ENCODE measurements at regions not wholly inside any gene's neighbourhood (a gene's known extent, or its start where the extent isn't known, plus 50 kb on each side); places are given as distances from the start of the nearest gene placed in this dataset.

GRCh38 chr5:93057311-93057710 lies 523.7 kb downstream of the NR2F1-AS1 start:
- ATAC-seq (no peak), DNase-seq (ENCODE audit: low read depth, low spot score) (no peak)
- peaks cover 7% of the 10 kb centered on the region; the same call in 1 of the 2 replicates for H3K9me3 ChIP-seq (ENCODE audit: control insufficient read depth, insufficient read depth, low read depth, low read length)
- BruUV-seq (replicated peaks) = no TSS peak
- H3K4me1 ChIP-seq (ENCODE audit: control insufficient read depth, insufficient read depth, low read length) = no peaks in the 10 kb centered on the region; the same call in 1 of the 2 replicates
- H3K27me3 ChIP-seq (ENCODE audit: control insufficient read depth, insufficient read depth, low read length) = no peaks in the 10 kb centered on the region
- H3K27ac ChIP-seq (ENCODE audit: low read length) = peak overlapping the region; percentile 68; the same call in 1 of the 2 replicates
- ChIA-PET CTCF (no interaction called here), POLR2A (no interaction called here)
- intact Hi-C loops (cut with micrococcal nuclease; ENCODE audit: unreplicated experiment) = no loop called here
- no peaks in the 10 kb centered on the region for H3K36me3 ChIP-seq (ENCODE audit: control insufficient read depth, insufficient read depth, low read length)
- in situ Hi-C loops (cut with HindIII; ENCODE audit: low pct_unique_long_range_greater_than_20kb, low sequenced_read_pairs) = no loop called here
- TF ChIP-seq POLR2AphosphoS5 (IDR thresholded peaks at IDR 0.05; ENCODE audit: low read depth, low read length) = no peak
- TF ChIP-seq TCF7L2 (IDR thresholded peaks at IDR 0.05; ENCODE audit: low read depth, low read length) = no peak
- no peak for TF ChIP-seq SIN3A (IDR thresholded peaks at IDR 0.05; ENCODE audit: borderline replicate concordance, insufficient read depth, low read depth, low read length)
- no peak for TF ChIP-seq REST (IDR thresholded peaks at IDR 0.05; ENCODE audit: insufficient read depth in 1 of 2, low read depth in 2 of 2, low read length in 1 of 2)
- no peak for TF ChIP-seq CTCF (IDR thresholded peaks at IDR 0.05)
- no peak overlapping the region for H3K4me3 ChIP-seq (ENCODE audit: low read depth in 2 of 2, low read length in 2 of 2)

- Histone ChIP-seq H3K27me3 (ENCODE audit: control insufficient read depth, insufficient read depth, low read length) (no peaks in the 10 kb centered on the region), H3K4me1 (ENCODE audit: control insufficient read depth, insufficient read depth, low read length) (no peaks in the 10 kb centered on the region; the same call in 1 of the 2 replicates), H3K9me3 (ENCODE audit: control insufficient read depth, insufficient read depth, low read depth, low read length) (peaks cover 7% of the 10 kb centered on the region; the same call in 1 of the 2 replicates), H3K36me3 (ENCODE audit: control insufficient read depth, insufficient read depth, low read length) (no peaks in the 10 kb centered on the region), H3K4me3 (ENCODE audit: low read depth in 2 of 2, low read length in 2 of 2) (no peak overlapping the region), H3K27ac (ENCODE audit: low read length) (peak overlapping the region; percentile 59; the same call in 1 of the 2 replicates)
- ChIA-PET POLR2A (no interaction called here), CTCF (no interaction called here)
- intact Hi-C loops (cut with micrococcal nuclease; ENCODE audit: unreplicated experiment) (no loop called here), in situ Hi-C loops (cut with HindIII; ENCODE audit: low pct_unique_long_range_greater_than_20kb, low sequenced_read_pairs) (no loop called here)
- no TSS peak for BruUV-seq (replicated peaks)
- ATAC-seq = no peak
- no peak for TF ChIP-seq REST (IDR thresholded peaks at IDR 0.05; ENCODE audit: insufficient read depth in 1 of 2, low read depth in 2 of 2, low read length in 1 of 2)
- no peak for TF ChIP-seq TCF7L2 (IDR thresholded peaks at IDR 0.05; ENCODE audit: low read depth, low read length)
- TF ChIP-seq SIN3A (IDR thresholded peaks at IDR 0.05; ENCODE audit: borderline replicate concordance, insufficient read depth, low read depth, low read length) = no peak
- TF ChIP-seq POLR2AphosphoS5 (IDR thresholded peaks at IDR 0.05; ENCODE audit: low read depth, low read length) = no peak
- no peak for TF ChIP-seq CTCF (IDR thresholded peaks at IDR 0.05)
- no peak for DNase-seq (ENCODE audit: low read depth, low spot score)
Measured at GRCh38 chr5:93055971-93056370, 525.0 kb downstream of the NR2F1-AS1 start.
